OCI-LY1 (cell line): ENCODE measurements at regions not wholly inside any gene's neighbourhood (a gene's known extent, or its start where the extent isn't known, plus 50 kb on each side); places are given as distances from the start of the nearest gene placed in this dataset.
"Not testable (repeated sequence)": the region's sequence is repeated elsewhere in the genome, so short reads cannot be mapped to it uniquely, and the experiment has no call there.

ENCODE experiments used
- H2AFZ ChIP-seq: fragments of 200-600 bp; sonication (generic), shearing (Covaris generic); 2 replicates; pipeline ENCODE4 v1.6.0; 2014; ENCODE audit warnings: antibody characterized with exemption, mild to moderate bottlenecking, low read length
- H3F3A ChIP-seq: fragments of 200-600 bp; sonication (generic), shearing (Covaris generic); 2 replicates; pipeline ENCODE4 v1.6.0; 2014; ENCODE audit warnings: mild to moderate bottlenecking, antibody characterized with exemption, low read length, moderate library complexity; ENCODE audit not compliant: insufficient read depth
- H3K27ac ChIP-seq: fragments of 200-600 bp; sonication (generic); 2 replicates; pipeline ENCODE4 v1.5.1; 2014; ENCODE audit warnings: low read length, mixed run types, mild to moderate bottlenecking, low read depth; ENCODE audit not compliant: poor library complexity, severe bottlenecking
- H3K27me3 ChIP-seq: fragments of 200-600 bp; sonication (generic); 2 replicates; pipeline ENCODE4 v1.6.0; 2014; ENCODE audit warnings: antibody characterized with exemption, mild to moderate bottlenecking, low read length, moderate library complexity; ENCODE audit not compliant: insufficient read depth
- H3K36me3 ChIP-seq: fragments of 200-600 bp; sonication (generic); 2 replicates; pipeline ENCODE4 v1.6.1; 2014; ENCODE audit warnings: mild to moderate bottlenecking, antibody characterized with exemption, low read length, moderate library complexity, mixed read lengths; ENCODE audit not compliant: insufficient read depth
- H3K4me1 ChIP-seq: fragments of 200-600 bp; sonication (generic); 2 replicates; pipeline ENCODE4 v1.5.1; 2014; ENCODE audit warnings: mild to moderate bottlenecking, low read length, moderate library complexity; ENCODE audit not compliant: insufficient read depth, severe bottlenecking
- H3K4me2 ChIP-seq: fragments of 200-600 bp; sonication (generic), shearing (Covaris generic); 2 replicates; pipeline ENCODE4 v1.6.1; 2014; ENCODE audit warnings: low read length
- H3K4me3 ChIP-seq: fragments of 200-600 bp; sonication (generic); 2 replicates; pipeline ENCODE4 v1.5.1; 2014; ENCODE audit warnings: low read length, low read depth, mild to moderate bottlenecking, mixed read lengths; ENCODE audit not compliant: poor library complexity, severe bottlenecking
- H3K79me2 ChIP-seq: fragments of 200-600 bp; shearing (Covaris generic); 2 replicates; pipeline ENCODE4 v1.6.1; 2016; ENCODE audit warnings: mixed run types, low read length, mixed read lengths; ENCODE audit not compliant: insufficient read depth
- H3K9ac ChIP-seq: fragments of 200-600 bp; sonication (generic), shearing (Covaris generic); 2 replicates; pipeline ENCODE4 v1.6.1; 2014; ENCODE audit warnings: mild to moderate bottlenecking, low read length, mixed read lengths
- H3K9me2 ChIP-seq: fragments of 200-600 bp; sonication (generic), shearing (Covaris generic); 2 replicates; pipeline ENCODE4 v1.6.1; 2014; ENCODE audit warnings: low read depth, mild to moderate bottlenecking, low read length, mixed read lengths
- H3K9me3 ChIP-seq: fragments of 200-600 bp; shearing (Covaris generic); 2 replicates; pipeline ENCODE4 v1.6.1; 2014; ENCODE audit warnings: low read length, mixed read lengths
- H4K20me1 ChIP-seq: fragments of 200-600 bp; sonication (generic), shearing (Covaris generic); 2 replicates; pipeline ENCODE4 v1.6.0; 2016; ENCODE audit warnings: mild to moderate bottlenecking, low read length; ENCODE audit not compliant: insufficient read depth
- EZH2 ChIP-seq: fragments of 200-600 bp; sonication (generic), shearing (Covaris generic); IDR thresholded peaks from 2 replicates; pipeline ENCODE4 v1.8.0; 2017; ENCODE audit warnings: borderline replicate concordance, mixed run types, mild to moderate bottlenecking, antibody characterized with exemption, low read length, moderate library complexity, mixed read lengths
- TF ChIP-seq, protein P1 (sequence below): fragments of 200-600 bp; sonication (generic), shearing (Covaris generic); IDR thresholded peaks from 2 replicates; pipeline ENCODE4 v1.5.1; 2017; ENCODE audit warnings: mild to moderate bottlenecking, antibody characterized with exemption, low read length, moderate library complexity, mixed read lengths

DNA sequence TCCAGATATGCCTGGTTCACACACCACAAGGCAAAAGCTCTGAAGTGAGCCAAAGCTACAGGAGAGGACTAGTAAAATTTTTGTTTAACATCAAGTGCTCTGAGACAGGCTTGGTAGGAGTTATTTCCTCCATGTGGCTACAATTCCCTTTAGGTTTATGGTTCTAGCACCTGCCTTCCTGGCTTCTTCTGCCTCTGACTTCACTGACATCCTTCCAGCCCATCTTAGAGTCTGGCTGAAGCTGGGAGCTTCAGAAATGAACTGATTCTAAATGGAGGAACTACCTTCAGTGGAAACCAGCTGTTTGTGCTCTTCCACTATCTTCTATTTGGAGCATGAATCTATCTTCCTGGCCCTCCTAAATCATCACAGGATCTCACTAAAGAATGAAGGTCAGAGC, 215.3 kb upstream of the FBXL7 start:
- H3K9ac ChIP-seq, result no peak overlapping the region
- H3K9me3 ChIP-seq, result no peaks in the 10 kb centered on the region
- no peaks in the 10 kb centered on the region for H3F3A ChIP-seq
- no peaks in the 10 kb centered on the region for H3K9me2 ChIP-seq
- H4K20me1 ChIP-seq, result no peaks in the 10 kb centered on the region
- no peak overlapping the region for H3K4me3 ChIP-seq
- H3K27me3 ChIP-seq, result no peaks in the 10 kb centered on the region
- no peak overlapping the region for H3K27ac ChIP-seq
- no peaks in the 10 kb centered on the region for H3K36me3 ChIP-seq
- H3K4me2 ChIP-seq, result no peak overlapping the region
- TF ChIP-seq EZH2, result no peak
- TF ChIP-seq, protein P1, sequence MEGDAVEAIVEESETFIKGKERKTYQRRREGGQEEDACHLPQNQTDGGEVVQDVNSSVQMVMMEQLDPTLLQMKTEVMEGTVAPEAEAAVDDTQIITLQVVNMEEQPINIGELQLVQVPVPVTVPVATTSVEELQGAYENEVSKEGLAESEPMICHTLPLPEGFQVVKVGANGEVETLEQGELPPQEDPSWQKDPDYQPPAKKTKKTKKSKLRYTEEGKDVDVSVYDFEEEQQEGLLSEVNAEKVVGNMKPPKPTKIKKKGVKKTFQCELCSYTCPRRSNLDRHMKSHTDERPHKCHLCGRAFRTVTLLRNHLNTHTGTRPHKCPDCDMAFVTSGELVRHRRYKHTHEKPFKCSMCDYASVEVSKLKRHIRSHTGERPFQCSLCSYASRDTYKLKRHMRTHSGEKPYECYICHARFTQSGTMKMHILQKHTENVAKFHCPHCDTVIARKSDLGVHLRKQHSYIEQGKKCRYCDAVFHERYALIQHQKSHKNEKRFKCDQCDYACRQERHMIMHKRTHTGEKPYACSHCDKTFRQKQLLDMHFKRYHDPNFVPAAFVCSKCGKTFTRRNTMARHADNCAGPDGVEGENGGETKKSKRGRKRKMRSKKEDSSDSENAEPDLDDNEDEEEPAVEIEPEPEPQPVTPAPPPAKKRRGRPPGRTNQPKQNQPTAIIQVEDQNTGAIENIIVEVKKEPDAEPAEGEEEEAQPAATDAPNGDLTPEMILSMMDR, result no peak
- no peak overlapping the region for H2AFZ ChIP-seq
- H3K4me1 ChIP-seq, result no peaks in the 10 kb centered on the region
- no peaks in the 10 kb centered on the region for H3K79me2 ChIP-seq

- Histone ChIP-seq H3K36me3 (no peaks in the 10 kb centered on the region), H3K27me3 (no peaks in the 10 kb centered on the region), H3K27ac (no peak overlapping the region), H4K20me1 (no peaks in the 10 kb centered on the region), H3K9me3 (no peaks in the 10 kb centered on the region), H3K4me3 (no peak overlapping the region), H2AFZ (no peak overlapping the region), H3K9me2 (no peaks in the 10 kb centered on the region), H3K4me2 (no peak overlapping the region), H3K4me1 (no peaks in the 10 kb centered on the region), H3K79me2 (no peaks in the 10 kb centered on the region), H3F3A (no peaks in the 10 kb centered on the region), H3K9ac (no peak overlapping the region)
- no peak for TF ChIP-seq EZH2
- TF ChIP-seq, protein P1, result no peak
Observed at GRCh38 chr5:15283076-15283475, 216.9 kb upstream of the FBXL7 start.

DNA sequence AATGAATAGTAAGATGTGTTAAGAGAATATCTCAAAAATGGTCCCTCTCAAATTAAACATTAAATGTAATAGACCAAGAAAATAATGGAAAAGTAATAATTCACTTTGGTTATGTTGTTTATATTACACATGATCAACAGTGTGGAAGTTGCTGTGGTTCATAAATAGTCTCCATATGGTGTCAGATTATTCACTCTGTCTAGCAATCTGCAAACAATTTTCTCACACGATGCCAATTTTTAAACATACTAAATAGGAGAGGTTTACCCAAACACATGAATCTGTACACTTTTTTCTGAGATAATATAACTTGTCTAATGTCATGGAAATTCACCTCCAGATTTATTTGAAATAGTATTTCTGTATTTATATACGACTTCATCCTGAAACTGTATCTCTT, 217.4 kb upstream of the FBXL7 start:
- TF ChIP-seq, protein P1, result no peak
- no peak for TF ChIP-seq EZH2

DNA sequence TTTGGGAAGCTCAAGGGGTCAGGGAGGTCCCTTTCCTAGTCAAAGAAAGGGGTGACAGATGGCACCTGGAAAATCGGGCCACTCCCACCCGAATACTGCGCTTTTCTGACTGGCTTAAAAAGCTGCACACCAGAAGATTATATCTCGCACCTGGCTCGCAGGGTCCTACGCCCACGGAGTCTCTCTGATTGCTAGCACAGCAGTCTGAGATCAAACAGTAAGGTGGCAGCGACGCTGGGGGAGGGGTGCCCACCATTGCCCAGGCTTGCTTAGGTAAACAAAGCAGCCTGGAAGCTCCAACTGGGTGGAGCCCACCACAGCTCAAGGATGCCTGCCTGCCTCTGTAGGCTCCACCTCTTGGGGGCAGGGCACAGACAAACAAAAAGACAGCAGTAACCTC, 228.4 kb upstream of the FBXL7 start:
- not testable (repeated sequence) for H3K27ac ChIP-seq, H3K4me3 ChIP-seq, H3K4me2 ChIP-seq, H3K4me1 ChIP-seq, H3K9me3 ChIP-seq, H3K79me2 ChIP-seq, H3K9me2 ChIP-seq, H2AFZ ChIP-seq, H3K27me3 ChIP-seq, H3F3A ChIP-seq, H3K36me3 ChIP-seq, H3K9ac ChIP-seq, H4K20me1 ChIP-seq

More for the DNA sequence above, 217.4 kb upstream of the FBXL7 start:
- Histone ChIP-seq H3K9me3 (no peaks in the 10 kb centered on the region), H3K4me2 (no peak overlapping the region), H3K9ac (no peak overlapping the region), H3K79me2 (no peaks in the 10 kb centered on the region), H3K9me2 (no peaks in the 10 kb centered on the region), H4K20me1 (no peaks in the 10 kb centered on the region), H3K27me3 (no peaks in the 10 kb centered on the region), H3K4me3 (no peak overlapping the region), H3K4me1 (no peaks in the 10 kb centered on the region), H3F3A (no peaks in the 10 kb centered on the region), H2AFZ (no peak overlapping the region), H3K36me3 (no peaks in the 10 kb centered on the region), H3K27ac (no peak overlapping the region)
